ENCODE measurements at regions not wholly inside any gene's neighbourhood (a gene's known extent, or its start where the extent isn't known, plus 50 kb on each side); places are given as distances from the start of the nearest gene placed in this dataset.

DNA sequence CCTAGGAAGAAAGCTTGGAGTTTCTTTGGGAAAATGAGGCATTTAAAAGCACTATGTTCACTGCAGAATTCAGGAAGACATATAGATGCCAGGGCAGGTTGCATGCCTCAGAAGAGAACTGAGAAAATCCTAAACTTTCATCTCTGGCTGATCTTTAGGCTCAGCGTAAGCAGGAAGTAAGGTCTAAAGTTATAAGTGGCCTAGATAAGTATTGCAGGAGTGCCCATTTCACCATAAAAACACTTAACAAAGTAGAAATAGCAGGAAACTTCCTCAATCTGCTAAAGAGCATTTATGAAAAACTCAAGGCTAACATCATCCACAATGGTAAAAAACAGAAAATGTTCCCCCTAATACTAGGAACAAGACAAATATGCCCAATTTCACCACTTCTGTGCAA, 320.3 kb downstream of the BMP2 start:
- no peak for DNase-seq (ENCODE audit: low spot score)
- TF ChIP-seq NR2F2 (IDR thresholded peaks at IDR 0.05) (no peak), EGR1 (IDR thresholded peaks at IDR 0.05; ENCODE audit: low read depth in 2 of 2) (no peak), TAF1 (conservative IDR thresholded peaks at IDR 0.05) (no peak), GABPA (IDR thresholded peaks at IDR 0.05 in 1 of 2, conservative IDR thresholded peaks at IDR 0.05 in 1 of 2) (no peak), JUND (IDR thresholded peaks at IDR 0.05) (no peak), RAD21 (IDR thresholded peaks at IDR 0.05) (no peak), FOXA2 (IDR thresholded peaks at IDR 0.05) (no peak), ZBTB33 (IDR thresholded peaks at IDR 0.05) (no peak), RXRA (IDR thresholded peaks at IDR 0.05) (no peak), HNF4G (IDR thresholded peaks at IDR 0.05) (no peak), CTCF (IDR thresholded peaks at IDR 0.05; ENCODE audit: low read depth, low read length, missing input control) (no peak), FOXA1 (IDR thresholded peaks at IDR 0.05) (no peak), SP1 (IDR thresholded peaks at IDR 0.05) (no peak), YY1 (IDR thresholded peaks at IDR 0.05) (no peak), HNF4A (conservative IDR thresholded peaks at IDR 0.05) (no peak), ATF3 (IDR thresholded peaks at IDR 0.05) (no peak)
- TF ChIP-seq, protein P1, sequence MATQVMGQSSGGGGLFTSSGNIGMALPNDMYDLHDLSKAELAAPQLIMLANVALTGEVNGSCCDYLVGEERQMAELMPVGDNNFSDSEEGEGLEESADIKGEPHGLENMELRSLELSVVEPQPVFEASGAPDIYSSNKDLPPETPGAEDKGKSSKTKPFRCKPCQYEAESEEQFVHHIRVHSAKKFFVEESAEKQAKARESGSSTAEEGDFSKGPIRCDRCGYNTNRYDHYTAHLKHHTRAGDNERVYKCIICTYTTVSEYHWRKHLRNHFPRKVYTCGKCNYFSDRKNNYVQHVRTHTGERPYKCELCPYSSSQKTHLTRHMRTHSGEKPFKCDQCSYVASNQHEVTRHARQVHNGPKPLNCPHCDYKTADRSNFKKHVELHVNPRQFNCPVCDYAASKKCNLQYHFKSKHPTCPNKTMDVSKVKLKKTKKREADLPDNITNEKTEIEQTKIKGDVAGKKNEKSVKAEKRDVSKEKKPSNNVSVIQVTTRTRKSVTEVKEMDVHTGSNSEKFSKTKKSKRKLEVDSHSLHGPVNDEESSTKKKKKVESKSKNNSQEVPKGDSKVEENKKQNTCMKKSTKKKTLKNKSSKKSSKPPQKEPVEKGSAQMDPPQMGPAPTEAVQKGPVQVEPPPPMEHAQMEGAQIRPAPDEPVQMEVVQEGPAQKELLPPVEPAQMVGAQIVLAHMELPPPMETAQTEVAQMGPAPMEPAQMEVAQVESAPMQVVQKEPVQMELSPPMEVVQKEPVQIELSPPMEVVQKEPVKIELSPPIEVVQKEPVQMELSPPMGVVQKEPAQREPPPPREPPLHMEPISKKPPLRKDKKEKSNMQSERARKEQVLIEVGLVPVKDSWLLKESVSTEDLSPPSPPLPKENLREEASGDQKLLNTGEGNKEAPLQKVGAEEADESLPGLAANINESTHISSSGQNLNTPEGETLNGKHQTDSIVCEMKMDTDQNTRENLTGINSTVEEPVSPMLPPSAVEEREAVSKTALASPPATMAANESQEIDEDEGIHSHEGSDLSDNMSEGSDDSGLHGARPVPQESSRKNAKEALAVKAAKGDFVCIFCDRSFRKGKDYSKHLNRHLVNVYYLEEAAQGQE (IDR thresholded peaks at IDR 0.05), result no peak
- TF ChIP-seq, protein P2, sequence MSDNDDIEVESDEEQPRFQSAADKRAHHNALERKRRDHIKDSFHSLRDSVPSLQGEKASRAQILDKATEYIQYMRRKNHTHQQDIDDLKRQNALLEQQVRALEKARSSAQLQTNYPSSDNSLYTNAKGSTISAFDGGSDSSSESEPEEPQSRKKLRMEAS (IDR thresholded peaks at IDR 0.05), result no peak
- H3K36me3 ChIP-seq (ENCODE audit: control insufficient read depth in 4 of 4, insufficient read depth in 3 of 4, low read depth in 1 of 4, low read length in 3 of 4), result no peaks in the 10 kb centered on the region
- no peak overlapping the region for H3K27ac ChIP-seq (ENCODE audit: low read depth in 1 of 2, low read length in 2 of 2)
- no peaks in the 10 kb centered on the region for H3K9me3 ChIP-seq (ENCODE audit: control insufficient read depth in 4 of 4, low read length in 3 of 4)
- no peak overlapping the region for H3K4me3 ChIP-seq (ENCODE audit: low read depth in 1 of 3, low read length in 3 of 3)
- no peaks in the 10 kb centered on the region for H3K27me3 ChIP-seq (ENCODE audit: control insufficient read depth in 4 of 4, insufficient read depth in 4 of 4, low read length in 3 of 4)
- no peak overlapping the region for H3K9ac ChIP-seq (ENCODE audit: low read depth in 1 of 2, low read length in 2 of 2)
- 82% methylated on average over 1 of the region's 1 CpG for WGBS
- H3K4me1 ChIP-seq (ENCODE audit: control insufficient read depth in 4 of 4, insufficient read depth in 4 of 4, low read length in 3 of 4), result no peaks in the 10 kb centered on the region

Measured in liver (tissue), 8 donors.